BE2C (cell line): ENCODE measurements at regions not wholly inside any gene's neighbourhood (a gene's known extent, or its start where the extent isn't known, plus 50 kb on each side); places are given as distances from the start of the nearest gene placed in this dataset.
"Not testable (repeated sequence)": the region's sequence is repeated elsewhere in the genome, so short reads cannot be mapped to it uniquely, and the experiment has no call there.

ENCODE experiments used
- DNase-seq: peaks from one replicate; pipeline ENCODE4 v3.0.0-alpha.2; 2020
- H3K27me3 ChIP-seq: fragments of 250-450 bp; sonication (Bioruptor Pico); 2 replicates; pipeline ENCODE4 v1.5.1; 2020; ENCODE audit warnings: mild to moderate bottlenecking
- H3K36me3 ChIP-seq: fragments of 250-450 bp; sonication (Bioruptor Pico); 2 replicates; pipeline ENCODE4 v1.5.1; 2020; ENCODE audit warnings: mild to moderate bottlenecking
- H3K4me1 ChIP-seq: fragments of 250-450 bp; sonication (Bioruptor Pico); 2 replicates; pipeline ENCODE4 v1.5.1; 2020
- H3K4me3 ChIP-seq: 2 replicates; pipeline ENCODE4 v1.5.1; 2011; ENCODE audit warnings: low read depth, low read length
- H3K9me3 ChIP-seq: fragments of 250-450 bp; sonication (Bioruptor Pico); 2 replicates; pipeline ENCODE4 v1.5.1; 2020
- TF ChIP-seq, protein P1 (sequence below): IDR thresholded peaks from 2 replicates; pipeline ENCODE4 v1.5.1; 2012; ENCODE audit warnings: mild to moderate bottlenecking, low read depth, low read length

DNA sequence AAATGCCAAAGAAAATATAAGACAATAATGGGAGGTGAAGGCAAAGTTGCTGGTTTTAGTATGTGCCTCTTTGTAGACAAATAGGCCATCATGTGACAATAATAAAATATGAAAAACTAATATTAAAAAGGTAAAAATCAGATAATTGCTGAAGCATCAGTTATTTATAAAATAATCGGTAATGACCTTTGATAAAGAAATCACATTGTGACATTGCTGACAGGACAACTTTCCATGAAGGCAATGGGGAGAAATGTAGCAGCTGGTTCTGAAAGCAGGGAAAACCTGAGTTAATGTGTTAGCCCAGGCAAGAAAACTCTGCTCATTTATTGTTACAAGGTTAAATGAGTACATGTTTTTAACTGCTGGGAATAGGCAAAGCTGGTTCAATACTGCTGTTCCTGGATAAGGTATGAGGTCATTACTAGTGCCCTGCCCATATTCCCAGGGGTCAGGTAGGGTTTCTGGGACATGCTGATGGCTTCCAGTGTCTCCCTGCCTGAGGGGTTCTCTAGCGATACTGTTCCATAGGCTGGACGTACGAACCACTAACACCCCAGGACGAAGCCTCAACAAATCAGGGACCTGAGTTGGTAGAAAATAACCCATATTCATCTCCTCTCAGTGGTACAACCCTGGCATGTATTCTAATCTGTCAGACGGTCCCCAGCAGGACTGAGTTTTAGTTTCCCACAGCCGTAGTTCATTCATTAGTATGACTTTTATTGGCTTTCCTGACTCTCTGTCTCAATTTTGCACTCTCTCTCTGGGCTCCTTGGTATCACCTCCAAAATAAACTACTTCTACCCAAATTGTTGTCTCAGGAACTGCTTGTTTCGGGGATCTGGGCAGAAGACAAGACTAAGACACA lies 355.9 kb downstream of the TXNL1 start:
- TF ChIP-seq, protein P1, sequence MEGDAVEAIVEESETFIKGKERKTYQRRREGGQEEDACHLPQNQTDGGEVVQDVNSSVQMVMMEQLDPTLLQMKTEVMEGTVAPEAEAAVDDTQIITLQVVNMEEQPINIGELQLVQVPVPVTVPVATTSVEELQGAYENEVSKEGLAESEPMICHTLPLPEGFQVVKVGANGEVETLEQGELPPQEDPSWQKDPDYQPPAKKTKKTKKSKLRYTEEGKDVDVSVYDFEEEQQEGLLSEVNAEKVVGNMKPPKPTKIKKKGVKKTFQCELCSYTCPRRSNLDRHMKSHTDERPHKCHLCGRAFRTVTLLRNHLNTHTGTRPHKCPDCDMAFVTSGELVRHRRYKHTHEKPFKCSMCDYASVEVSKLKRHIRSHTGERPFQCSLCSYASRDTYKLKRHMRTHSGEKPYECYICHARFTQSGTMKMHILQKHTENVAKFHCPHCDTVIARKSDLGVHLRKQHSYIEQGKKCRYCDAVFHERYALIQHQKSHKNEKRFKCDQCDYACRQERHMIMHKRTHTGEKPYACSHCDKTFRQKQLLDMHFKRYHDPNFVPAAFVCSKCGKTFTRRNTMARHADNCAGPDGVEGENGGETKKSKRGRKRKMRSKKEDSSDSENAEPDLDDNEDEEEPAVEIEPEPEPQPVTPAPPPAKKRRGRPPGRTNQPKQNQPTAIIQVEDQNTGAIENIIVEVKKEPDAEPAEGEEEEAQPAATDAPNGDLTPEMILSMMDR, result no peak
- no peaks in the 10 kb centered on the region for H3K9me3 ChIP-seq
- no peak for DNase-seq
- H3K36me3 ChIP-seq, result no peaks in the 10 kb centered on the region
- H3K4me1 ChIP-seq, result peaks cover 3% of the 10 kb centered on the region; the same call in 1 of the 2 replicates
- no peaks in the 10 kb centered on the region for H3K27me3 ChIP-seq
- H3K4me3 ChIP-seq, result no peak overlapping the region

DNA sequence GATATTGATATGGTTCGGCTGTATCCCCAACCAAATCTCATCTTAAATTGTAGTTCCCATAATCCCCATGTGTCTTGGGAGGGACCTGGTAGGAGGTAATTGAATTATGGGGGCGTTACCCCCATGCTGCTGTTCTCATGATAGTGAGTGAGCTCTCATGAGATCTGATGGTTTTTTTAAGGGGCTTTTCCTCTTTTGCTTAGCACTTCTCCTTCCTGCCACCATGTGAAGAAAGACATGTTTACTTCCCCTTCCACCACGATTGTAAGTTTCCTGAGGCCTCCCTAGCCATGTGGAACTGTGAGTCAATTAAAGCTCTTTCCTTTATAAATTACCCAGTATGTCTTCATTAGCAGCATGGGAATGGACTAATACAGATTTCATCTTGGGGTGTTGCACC lies 358.6 kb downstream of the TXNL1 start:
- not testable (repeated sequence) for H3K36me3 ChIP-seq, H3K4me3 ChIP-seq, DNase-seq, H3K9me3 ChIP-seq, H3K27me3 ChIP-seq, H3K4me1 ChIP-seq

DNA sequence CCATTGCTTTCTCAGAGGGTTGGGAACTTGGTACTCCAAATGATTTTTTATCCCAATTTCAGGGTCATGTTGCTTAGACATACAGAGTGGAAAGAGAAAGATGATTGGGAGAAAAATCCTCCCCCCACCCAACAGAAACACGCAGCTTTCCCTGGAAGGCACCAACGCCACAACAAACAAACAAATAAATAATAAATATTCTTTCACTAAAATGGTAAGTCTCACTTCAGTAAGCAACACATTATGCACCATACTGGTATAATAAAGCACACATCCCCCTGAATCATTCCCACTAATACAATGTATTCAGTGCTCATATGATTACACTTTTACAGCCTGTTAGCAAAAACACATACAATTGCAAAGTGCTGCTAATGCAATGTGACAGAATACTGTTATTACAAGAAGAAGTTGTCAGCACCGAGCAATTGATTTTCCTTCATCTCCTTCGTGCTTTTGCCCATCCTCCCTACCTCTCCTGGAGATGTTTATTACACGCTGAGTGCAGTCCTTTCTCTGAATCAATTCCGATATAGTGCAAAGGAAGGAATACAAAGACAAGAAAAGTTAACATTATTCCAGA lies 359.9 kb downstream of the TXNL1 start:
- no peaks in the 10 kb centered on the region for H3K27me3 ChIP-seq
- no peaks in the 10 kb centered on the region for H3K36me3 ChIP-seq
- no peaks in the 10 kb centered on the region for H3K9me3 ChIP-seq
- DNase-seq, result no peak
- H3K4me3 ChIP-seq, result no peak overlapping the region
- H3K4me1 ChIP-seq, result peaks cover 5% of the 10 kb centered on the region; the same call in 1 of the 2 replicates
- TF ChIP-seq, protein P1, result no peak

DNA sequence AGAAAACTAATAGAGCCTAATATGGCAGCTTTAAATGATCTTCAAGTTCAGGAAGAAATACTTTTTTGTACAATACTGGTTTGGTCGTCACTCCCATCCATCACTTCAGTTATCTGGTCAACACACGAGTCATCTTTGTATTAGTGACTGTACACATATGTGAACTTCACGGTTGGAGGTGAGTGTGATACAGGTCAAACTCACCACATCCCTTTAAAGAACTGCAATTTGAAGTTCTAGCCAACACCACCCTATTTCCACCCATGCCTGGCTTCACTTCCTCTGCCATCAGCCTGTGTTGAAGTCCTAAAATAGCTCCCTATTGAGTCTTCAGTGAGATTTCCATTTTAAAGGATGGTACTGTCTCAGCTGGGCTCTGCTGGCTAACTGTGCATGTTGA lies 361.9 kb downstream of the TXNL1 start:
- no peaks in the 10 kb centered on the region for H3K9me3 ChIP-seq
- H3K36me3 ChIP-seq, result no peaks in the 10 kb centered on the region
- H3K27me3 ChIP-seq, result no peaks in the 10 kb centered on the region
- no peak overlapping the region for H3K4me3 ChIP-seq
- TF ChIP-seq, protein P1, result no peak
- DNase-seq, result no peak
- peaks cover 5% of the 10 kb centered on the region; the same call in 1 of the 2 replicates for H3K4me1 ChIP-seq

DNA sequence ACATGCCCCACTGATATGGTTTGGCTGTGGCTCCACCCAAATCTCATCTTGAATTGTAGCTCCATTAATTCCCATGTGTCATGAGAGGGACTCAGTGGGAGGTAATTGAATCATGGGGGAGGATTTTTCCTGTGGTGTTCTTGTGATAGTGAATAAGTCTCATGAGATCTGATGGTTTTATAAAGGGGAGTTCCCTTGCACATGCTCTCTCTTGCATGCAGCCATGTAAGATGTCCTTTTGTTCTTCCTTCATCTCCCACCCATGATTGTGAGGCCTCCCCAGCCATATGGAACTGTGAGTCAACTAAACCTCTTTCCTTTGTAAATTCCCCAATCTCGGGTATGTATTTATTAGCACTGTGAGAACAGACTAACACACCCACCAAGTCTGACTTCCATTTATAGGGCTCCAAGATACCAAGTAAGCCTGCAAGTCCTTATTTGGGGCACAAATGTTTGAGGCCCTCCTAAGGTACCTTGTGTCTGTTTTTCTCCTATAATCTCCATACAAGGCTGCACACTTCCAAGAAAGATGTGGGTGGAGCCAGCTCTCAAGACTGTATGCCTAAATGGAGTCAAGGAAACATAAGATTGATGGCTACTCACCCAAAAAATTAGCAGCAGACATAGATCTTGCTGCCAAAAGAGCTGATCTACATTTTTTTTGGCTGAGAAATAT lies 364.7 kb downstream of the TXNL1 start:
- no peak for DNase-seq
- H3K9me3 ChIP-seq, result no peaks in the 10 kb centered on the region
- H3K27me3 ChIP-seq, result no peaks in the 10 kb centered on the region
- H3K4me3 ChIP-seq, result no peak overlapping the region
- TF ChIP-seq, protein P1, result no peak
- H3K4me1 ChIP-seq, result peaks cover 5% of the 10 kb centered on the region; the same call in 1 of the 2 replicates
- no peaks in the 10 kb centered on the region for H3K36me3 ChIP-seq

DNA sequence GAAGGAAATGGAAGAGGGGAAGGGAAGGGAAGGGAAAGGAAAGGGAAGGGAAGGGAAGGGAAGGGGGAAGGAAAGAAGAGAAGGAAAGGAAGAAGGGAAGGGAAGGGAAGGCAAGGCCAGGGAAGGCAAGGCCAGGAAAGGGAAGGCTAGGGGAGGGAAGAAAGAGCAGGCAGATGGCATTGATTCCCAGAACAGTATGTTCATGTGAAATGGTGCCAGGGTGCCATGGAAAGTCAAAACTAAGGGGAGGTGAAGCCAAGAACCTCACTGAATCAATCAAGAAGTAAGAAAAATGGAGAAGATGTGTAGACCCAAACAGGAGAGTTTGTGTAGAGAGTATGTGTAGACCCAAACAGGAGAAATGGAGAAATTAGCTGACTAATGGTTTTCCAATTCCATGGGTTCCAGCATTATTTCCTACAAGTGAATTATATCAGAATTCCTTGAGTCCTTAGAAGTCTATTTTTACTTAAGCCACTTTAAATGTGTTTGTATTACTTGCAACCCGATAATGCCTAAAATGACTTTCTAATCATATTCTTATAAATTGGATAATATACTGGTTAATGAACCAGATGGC lies 367.6 kb downstream of the TXNL1 start:
- Histone ChIP-seq H3K4me1 (no peaks in the 10 kb centered on the region), H3K27me3 (no peaks in the 10 kb centered on the region), H3K9me3 (no peaks in the 10 kb centered on the region), H3K36me3 (no peaks in the 10 kb centered on the region), H3K4me3 (no peak overlapping the region)
- TF ChIP-seq, protein P1, result no peak
- DNase-seq, result no peak
